HG03442 (cell line): ENCODE measurements at regions not wholly inside any gene's neighbourhood (a gene's known extent, or its start where the extent isn't known, plus 50 kb on each side); places are given as distances from the start of the nearest gene placed in this dataset.

Experiments
- ATAC-seq: cut with Tn5 transposase; IDR thresholded peaks from one replicate; pipeline ENCODE4 v1.9.1; 2021; ENCODE audit warnings: mild to moderate bottlenecking, moderate library complexity; ENCODE audit not compliant: unreplicated experiment

DNA sequence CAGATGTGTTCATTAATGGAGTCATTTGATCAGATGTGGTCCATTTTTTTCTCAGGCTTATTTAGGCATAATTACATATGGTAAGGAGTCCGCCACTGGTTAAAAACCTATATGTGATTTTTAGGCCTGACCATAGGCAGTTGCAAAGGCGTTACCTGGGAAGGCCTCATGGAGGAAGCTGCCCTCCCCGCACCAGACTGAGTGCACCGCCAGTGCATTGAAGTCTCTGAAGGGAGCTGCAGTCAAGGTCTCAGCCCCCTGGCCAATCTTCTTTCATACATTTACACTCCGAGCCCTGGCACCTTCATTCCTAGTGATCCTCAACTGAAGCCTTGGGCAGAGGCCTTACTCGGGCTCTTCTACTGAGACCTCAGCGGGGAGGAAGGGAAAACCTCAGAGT lies 898.2 kb upstream of the AGA start:
- no peak for ATAC-seq

- no peak for ATAC-seq
These were observed 901.9 kb upstream of the AGA start for GRCh38 chr4:178344096-178344495.

- ATAC-seq = no peak
These were observed 904.9 kb upstream of the AGA start for GRCh38 chr4:178347111-178347510.

DNA sequence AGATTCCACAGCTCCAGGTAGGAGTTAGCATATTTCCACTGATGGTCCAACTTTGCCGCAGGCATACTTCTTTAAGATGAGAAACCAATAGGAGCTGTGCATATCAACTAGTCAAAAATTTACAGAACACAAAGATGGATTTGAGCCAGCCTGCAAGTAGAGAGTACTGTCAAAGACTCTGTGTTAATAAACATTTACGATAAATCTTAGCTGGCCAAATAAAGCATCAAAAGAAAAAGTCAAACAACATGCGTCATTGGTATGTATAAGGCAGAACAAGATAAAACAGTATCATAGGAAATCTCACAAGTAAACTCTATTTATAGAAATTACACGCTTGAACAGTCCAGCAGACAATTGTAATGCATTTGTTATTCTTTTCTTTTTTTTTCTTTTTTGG lies 907.4 kb upstream of the AGA start:
- ATAC-seq = no peak

- ATAC-seq = no peak
These were observed 908.9 kb upstream of the AGA start for GRCh38 chr4:178351185-178351584.

DNA sequence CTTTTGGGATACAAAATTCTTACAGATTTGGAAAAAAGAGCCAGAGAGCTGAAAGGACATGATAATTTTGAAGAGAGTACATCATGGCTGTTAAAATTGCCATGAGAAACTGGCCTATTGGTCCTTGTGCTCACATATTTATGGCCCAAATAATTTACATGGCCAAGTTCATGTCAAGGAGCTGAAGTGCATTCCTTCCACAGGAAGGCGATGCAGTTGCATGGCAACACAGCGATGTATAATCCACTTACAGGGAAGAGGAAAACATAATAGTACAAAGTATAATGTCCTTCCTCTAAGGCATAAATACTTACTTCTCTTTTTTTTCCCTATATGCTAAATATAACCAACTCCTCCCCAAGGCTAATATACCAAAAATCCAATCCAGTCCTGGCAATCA lies 914.5 kb upstream of the AGA start:
- no peak for ATAC-seq

- no peak for ATAC-seq
These were observed 943.2 kb upstream of the AGA start for GRCh38 chr4:178385481-178385880.

DNA sequence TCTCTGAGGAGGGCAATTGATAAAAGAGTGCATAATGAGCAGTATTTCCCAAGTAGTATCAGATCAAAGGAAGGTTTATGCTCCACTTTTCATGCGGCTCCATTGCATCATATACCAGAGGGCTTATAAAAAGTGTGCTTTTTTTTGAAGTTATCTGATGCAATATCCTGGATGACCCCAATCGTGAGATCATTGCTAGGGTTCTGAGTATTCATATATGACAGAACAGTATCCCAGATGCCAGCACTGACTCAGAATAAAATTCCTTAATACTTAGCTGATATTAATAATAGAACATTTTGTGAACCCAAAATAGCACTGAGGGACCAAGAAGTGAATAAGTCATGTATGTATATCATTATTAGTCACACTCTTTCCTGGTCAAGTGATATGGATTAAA lies 945.5 kb upstream of the AGA start:
- no peak for ATAC-seq

- no peak for ATAC-seq
These were observed 953.6 kb upstream of the AGA start for GRCh38 chr4:178395798-178396197.

DNA sequence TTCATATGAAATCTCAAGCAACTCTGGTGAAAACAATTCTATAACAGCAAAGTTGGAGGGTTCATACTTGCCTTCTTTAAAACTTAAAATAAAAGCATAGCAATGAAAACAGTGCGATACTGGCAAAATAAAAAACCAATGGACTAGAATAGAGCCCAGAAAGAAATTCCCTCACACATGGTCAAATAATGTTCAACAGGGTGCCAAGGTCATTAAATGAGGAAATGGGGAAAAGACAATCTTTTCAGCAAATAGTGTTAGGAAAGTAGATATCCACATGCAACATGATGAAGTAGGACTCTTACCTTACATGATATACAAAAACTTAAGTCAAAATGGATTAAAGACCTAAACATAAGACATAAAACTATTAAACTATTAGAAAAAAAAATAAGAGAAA lies 970.2 kb upstream of the AGA start:
- ATAC-seq = no peak

DNA sequence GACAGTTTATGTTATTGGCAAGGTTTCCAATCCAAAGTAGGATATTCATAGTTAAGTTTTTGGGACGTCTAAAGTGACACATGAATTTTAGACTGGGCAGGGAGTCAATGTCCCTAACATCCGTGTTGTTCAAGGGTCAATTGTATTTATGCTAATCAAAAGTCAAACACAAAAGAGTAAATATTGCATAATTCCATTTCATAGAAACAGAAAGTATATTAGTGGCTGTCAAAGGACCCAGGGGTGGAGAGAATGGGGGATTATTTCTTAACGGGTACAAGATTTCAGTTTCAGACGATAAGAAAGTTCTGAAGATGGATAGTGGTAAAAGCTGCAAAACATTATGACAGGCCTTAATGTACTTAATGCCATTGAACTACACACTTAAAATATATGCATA lies 971.8 kb upstream of the AGA start:
- no peak for ATAC-seq

GRCh38 chr4:178414881-178415446 lies 972.7 kb upstream of the AGA start:
- no peak for ATAC-seq

GRCh38 chr4:178415925-178416324 lies 973.7 kb upstream of the AGA start:
- no peak for ATAC-seq

DNA sequence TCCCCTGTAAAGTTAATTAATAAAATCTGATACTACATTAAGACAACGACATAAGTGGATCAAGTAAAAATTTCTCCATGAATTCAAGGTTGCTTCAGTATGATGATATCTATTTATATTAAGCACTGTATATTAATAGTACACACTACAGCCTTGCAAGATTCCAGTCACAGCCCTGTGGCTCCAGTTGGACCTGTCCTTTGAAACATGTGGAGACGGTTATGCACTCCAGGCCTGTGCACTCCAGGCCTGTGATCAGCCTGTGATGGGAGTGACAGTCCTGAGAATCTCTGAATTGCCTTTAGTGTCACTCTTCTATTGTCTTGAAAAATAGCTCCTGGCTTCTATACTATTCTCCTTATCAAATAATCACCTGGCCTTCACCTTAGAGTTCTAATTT lies 981.1 kb upstream of the AGA start:
- no peak for ATAC-seq

DNA sequence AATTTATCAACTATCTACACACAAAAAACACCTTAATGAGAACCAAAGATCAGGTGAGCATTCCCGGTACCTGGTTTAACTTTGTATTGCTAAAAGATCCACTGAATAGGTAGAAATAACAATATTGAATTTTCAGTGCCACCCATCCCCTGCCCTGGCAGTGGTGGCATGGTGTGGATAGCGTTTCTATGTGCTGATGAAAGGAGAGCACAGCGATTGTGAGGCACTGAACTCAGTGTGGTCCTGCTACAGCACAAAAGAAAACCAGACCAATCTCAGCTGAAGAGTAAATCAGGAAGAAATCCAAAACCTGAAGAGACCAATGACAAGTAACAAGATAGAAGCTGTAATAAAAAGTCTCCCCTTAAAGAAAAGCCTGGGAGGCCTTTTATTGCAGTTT lies 984.6 kb upstream of the AGA start:
- no peak for ATAC-seq

- no peak for ATAC-seq
These were observed 985.4 kb upstream of the AGA start for GRCh38 chr4:178427663-178428062.

DNA sequence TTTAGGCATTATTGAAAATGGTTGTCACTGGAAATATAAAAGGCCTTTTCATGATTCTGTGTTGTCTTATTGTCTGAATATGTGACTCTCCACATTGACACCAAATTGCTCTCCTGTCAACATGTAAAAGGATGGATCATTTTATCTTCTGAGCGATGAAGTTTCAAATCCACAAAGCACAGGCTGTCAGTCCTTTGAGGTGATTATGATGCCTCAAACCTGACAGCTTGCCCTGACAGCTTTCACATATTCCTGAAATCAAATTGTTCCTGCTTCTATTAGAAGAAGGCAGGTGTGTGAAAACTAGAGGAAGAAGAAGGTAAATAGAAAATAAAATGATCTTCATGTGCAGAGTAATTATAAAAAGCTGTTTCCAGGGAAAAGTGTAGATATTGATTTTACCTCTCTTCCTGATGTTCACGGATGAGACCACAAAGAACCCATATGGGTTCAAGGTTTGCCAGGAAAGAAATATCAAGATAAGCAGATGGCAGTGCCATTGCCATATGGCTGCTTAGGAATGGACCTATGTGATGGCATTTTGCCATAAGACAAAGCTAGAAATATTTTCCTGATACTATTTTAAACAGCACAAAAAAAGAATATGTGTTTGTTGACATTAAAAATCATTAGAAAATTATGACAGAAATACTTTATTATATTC lies 1006.3 kb upstream of the AGA start:
- ATAC-seq = no peak

DNA sequence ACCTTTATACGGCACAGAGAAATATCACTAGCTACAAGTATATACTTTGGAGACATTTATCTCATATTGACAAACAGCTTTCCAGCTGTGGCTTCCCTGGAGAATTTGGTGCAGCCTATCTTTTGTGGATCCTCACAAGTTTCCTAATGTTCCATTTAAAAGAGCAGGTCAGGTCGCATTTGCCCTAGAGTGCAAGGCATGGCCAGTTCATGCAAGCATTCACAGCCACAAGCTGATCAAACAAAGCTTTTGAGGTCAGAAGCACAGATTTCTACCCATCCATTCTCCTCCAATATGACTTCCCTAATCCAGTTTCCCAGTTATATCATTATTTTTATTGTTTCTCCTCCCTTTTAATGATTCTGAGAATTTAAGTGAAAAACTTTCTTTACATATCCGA lies 1008.4 kb upstream of the AGA start:
- no peak for ATAC-seq

DNA sequence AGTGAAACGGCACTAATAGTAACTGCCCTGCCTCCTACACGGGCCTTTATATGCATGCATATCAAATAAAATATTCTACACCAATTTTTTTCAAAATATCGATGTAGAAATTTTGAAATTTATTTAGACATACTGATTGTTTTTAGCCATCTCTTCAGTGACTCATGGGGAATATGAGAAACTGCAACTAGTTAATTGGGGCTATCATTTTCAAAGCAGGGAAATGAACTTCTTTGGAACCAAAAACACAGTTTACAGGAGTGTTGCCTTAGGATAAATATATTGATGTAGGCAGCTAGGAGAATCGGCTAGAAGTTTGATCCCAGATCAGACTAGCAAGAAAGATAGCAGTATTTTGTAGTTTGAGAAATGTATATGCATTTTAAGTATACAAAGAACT lies 1010.8 kb upstream of the AGA start:
- ATAC-seq = no peak

GRCh38 chr4:178457286-178457685 lies 1015.0 kb upstream of the AGA start:
- ATAC-seq = no peak

GRCh38 chr4:178462710-178463109 lies 1020.5 kb upstream of the AGA start:
- no peak for ATAC-seq

- ATAC-seq = no peak
These were observed 1021.5 kb upstream of the AGA start for GRCh38 chr4:178463747-178464146.
